Lower lobe of right lung (tissue), 2 donors: ENCODE measurements at regions not wholly inside any gene's neighbourhood (a gene's known extent, or its start where the extent isn't known, plus 50 kb on each side); places are given as distances from the start of the nearest gene placed in this dataset.

ENCODE experiments used
- ATAC-seq, 2 donors: fragments of 200-7000 bp; cut with Tn5 transposase; one replicate each; pipeline ENCODE4 v1.9.1; 2020 to 2022; ENCODE audit warnings: mild to moderate bottlenecking in 2 of 2, moderate library complexity in 2 of 2
- DNase-seq: peaks from one replicate; pipeline ENCODE4 v3.0.0-alpha.2; 2020
- H3K27ac ChIP-seq: fragments of 200-600 bp; one replicate; pipeline ENCODE4 v1.8.0; 2022
- H3K27me3 ChIP-seq: fragments of 200-600 bp; one replicate; pipeline ENCODE4 v1.8.0; 2022; ENCODE audit warnings: low read depth
- H3K36me3 ChIP-seq: fragments of 200-600 bp; one replicate; pipeline ENCODE4 v1.8.0; 2022; ENCODE audit warnings: mild to moderate bottlenecking
- H3K4me1 ChIP-seq: fragments of 200-600 bp; one replicate; pipeline ENCODE4 v1.8.0; 2022
- H3K4me3 ChIP-seq: fragments of 200-600 bp; one replicate; pipeline ENCODE4 v1.8.0; 2022; ENCODE audit warnings: mild to moderate bottlenecking
- H3K9me3 ChIP-seq: fragments of 200-600 bp; one replicate; pipeline ENCODE4 v1.8.0; 2022
- intact Hi-C: fragments of 100-400 bp; cut with DNase I; formaldehyde crosslinking; loops from one replicate; pipeline ENCODE4 v1.11.0; 2022
- TF ChIP-seq, protein P1 (sequence below): fragments of 200-600 bp; IDR thresholded peaks from one replicate; pipeline ENCODE4 v1.8.0; 2022; ENCODE audit warnings: antibody characterized with exemption, mild to moderate bottlenecking
- donor health status: DM: no; HTN: yes; CAD: no; lungs with severe emphysema.

DNA sequence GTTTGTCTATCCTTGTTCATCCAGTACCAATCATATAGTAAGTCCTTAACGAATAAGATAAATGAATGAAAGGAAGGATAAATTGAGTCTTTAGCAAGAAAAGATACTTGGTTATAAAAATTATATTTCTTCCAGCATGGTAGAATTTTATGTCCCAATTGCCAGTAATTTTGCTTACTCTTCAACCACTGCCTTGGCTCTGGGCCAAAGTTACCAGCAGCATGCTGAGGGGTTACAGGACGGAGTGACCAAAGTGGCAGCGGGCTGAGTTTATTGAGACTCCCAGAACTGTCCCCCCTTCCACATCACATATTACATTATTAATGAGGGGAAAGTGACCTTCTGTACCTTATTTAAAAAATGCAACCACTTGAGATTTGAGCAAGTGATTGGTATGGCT lies 121.7 kb downstream of the RASGEF1B start:
- TF ChIP-seq, protein P1, sequence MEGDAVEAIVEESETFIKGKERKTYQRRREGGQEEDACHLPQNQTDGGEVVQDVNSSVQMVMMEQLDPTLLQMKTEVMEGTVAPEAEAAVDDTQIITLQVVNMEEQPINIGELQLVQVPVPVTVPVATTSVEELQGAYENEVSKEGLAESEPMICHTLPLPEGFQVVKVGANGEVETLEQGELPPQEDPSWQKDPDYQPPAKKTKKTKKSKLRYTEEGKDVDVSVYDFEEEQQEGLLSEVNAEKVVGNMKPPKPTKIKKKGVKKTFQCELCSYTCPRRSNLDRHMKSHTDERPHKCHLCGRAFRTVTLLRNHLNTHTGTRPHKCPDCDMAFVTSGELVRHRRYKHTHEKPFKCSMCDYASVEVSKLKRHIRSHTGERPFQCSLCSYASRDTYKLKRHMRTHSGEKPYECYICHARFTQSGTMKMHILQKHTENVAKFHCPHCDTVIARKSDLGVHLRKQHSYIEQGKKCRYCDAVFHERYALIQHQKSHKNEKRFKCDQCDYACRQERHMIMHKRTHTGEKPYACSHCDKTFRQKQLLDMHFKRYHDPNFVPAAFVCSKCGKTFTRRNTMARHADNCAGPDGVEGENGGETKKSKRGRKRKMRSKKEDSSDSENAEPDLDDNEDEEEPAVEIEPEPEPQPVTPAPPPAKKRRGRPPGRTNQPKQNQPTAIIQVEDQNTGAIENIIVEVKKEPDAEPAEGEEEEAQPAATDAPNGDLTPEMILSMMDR, result no peak
- no peaks in the 10 kb centered on the region for H3K4me1 ChIP-seq
- H3K27ac ChIP-seq, result no peak overlapping the region
- H3K27me3 ChIP-seq, result no peaks in the 10 kb centered on the region
- DNase-seq (no peak), ATAC-seq (no peak)
- no peak overlapping the region for H3K4me3 ChIP-seq
- intact Hi-C loops, result loop anchor here (5.0 kb wide), 1 partner anchor 278 kb away; no protein-coding TSS in a partner anchor
- no peaks in the 10 kb centered on the region for H3K36me3 ChIP-seq
- H3K9me3 ChIP-seq, result no peaks in the 10 kb centered on the region

DNA sequence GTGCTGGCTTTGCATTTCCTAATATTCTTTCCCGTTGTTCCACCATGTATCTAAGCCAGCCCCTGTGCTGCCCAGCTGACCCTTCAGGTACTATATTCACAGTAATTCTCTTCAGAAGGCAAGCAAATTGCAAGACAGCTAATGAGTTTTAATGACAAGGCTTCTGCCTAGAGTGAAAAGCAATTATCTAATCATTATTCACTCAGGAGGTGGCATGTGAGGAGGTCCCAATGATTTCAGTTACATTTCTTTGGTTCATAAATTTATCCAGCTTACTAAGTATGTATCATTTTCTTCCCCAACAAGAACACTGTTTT lies 123.0 kb downstream of the RASGEF1B start:
- H3K4me1 ChIP-seq, result no peaks in the 10 kb centered on the region
- no peaks in the 10 kb centered on the region for H3K9me3 ChIP-seq
- H3K4me3 ChIP-seq, result no peak overlapping the region
- TF ChIP-seq, protein P1, result no peak
- intact Hi-C loops, result no loop called here
- H3K27ac ChIP-seq, result no peak overlapping the region
- DNase-seq (no peak), ATAC-seq (no peak)
- H3K27me3 ChIP-seq, result no peaks in the 10 kb centered on the region
- H3K36me3 ChIP-seq, result no peaks in the 10 kb centered on the region

DNA sequence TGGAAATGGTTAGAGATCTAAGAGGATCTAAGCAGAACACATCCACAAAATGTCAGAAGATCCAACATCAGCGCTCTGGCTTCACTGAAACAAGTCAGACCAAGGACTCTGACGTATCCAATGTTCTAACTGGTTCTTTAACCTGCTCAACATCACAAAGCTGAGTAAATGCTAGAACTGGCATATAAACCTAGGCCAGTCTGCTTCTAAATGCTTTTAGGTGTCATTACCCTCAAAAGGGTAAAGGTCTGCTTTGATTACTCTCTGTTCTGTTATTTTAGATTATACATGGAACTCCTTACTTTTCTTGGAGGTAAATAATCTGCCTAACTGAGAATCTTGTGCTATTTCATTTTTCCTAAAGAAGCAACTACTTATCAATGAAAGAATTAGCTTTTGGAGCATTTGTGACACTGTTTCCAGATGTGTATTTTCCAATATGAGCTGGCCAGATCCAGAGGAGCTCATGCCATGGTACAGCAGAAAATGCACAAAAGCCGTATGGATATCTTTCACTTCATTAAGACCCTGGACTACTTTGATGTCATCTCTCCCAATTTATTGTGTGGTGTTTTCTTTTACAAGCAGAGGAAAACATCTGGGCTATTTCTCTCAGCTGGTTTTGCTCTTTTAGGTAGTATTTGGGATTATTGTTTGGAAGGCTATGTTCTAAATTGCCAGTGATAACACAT lies 123.5 kb downstream of the RASGEF1B start:
- Histone ChIP-seq H3K9me3 (no peaks in the 10 kb centered on the region), H3K27ac (no peak overlapping the region), H3K4me1 (no peaks in the 10 kb centered on the region), H3K4me3 (no peak overlapping the region), H3K27me3 (no peaks in the 10 kb centered on the region), H3K36me3 (no peaks in the 10 kb centered on the region)
- no peak for ATAC-seq
- TF ChIP-seq, protein P1, result no peak
- intact Hi-C loops, result no loop called here
- no peak for DNase-seq

DNA sequence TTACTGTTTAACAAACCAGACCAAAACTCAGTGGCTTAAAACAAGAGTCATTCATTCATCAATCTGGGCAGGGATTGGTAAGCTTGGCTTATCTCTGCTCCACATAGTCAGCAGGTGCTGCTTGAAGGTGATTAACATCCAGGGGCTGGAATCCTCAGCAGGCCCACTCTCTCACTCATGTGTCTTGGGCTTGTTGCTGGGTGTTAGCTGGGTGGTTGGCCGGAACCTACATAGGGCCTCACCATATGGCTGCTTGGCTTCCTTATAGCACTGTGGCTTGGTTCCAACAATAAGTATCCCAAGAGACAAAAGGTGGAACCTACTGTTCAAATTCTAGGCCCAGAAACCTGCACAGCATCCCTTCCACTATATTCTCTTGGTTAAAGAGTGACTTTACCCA lies 125.0 kb downstream of the RASGEF1B start:
- ATAC-seq, result no peak
- intact Hi-C loops, result no loop called here
- H3K27ac ChIP-seq, result no peak overlapping the region
- no peak overlapping the region for H3K4me3 ChIP-seq
- no peak for DNase-seq
- H3K27me3 ChIP-seq, result no peaks in the 10 kb centered on the region
- no peaks in the 10 kb centered on the region for H3K36me3 ChIP-seq
- TF ChIP-seq, protein P1, result no peak
- no peaks in the 10 kb centered on the region for H3K9me3 ChIP-seq
- H3K4me1 ChIP-seq, result no peaks in the 10 kb centered on the region

DNA sequence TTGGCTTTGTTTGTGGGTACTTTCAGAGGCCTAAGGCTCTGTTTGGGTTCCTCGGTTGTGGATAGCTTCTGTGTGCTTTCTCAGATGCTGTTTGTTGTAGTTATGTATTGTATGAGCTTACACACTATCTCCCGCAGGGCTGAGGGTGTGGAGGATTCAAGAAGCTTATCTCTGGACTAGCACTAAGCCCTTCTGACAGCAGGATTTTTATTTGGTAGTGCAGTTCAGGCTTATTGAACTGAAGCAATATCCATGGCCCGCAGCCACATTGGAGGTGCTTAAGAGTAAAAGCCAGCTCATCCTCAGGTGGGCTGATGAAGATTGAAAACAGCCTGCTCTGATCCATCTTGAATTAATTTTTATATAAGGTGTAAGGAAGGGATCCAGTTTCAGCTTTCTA lies 128.2 kb downstream of the RASGEF1B start:
- Histone ChIP-seq H3K27ac (no peak overlapping the region), H3K9me3 (no peaks in the 10 kb centered on the region), H3K4me1 (no peaks in the 10 kb centered on the region), H3K36me3 (no peaks in the 10 kb centered on the region), H3K4me3 (no peak overlapping the region), H3K27me3 (no peaks in the 10 kb centered on the region)
- DNase-seq (no peak), ATAC-seq (no peak)
- intact Hi-C loops, result no loop called here
- TF ChIP-seq, protein P1, result no peak
